Neural cell (in vitro differentiated cells): ENCODE measurements at regions not wholly inside any gene's neighbourhood (a gene's known extent, or its start where the extent isn't known, plus 50 kb on each side); places are given as distances from the start of the nearest gene placed in this dataset.

Experiments used
- H2AFZ ChIP-seq: fragments of 200-600, 300-800 bp; sonication (generic), shearing (Covaris generic); 2 replicates; pipeline ENCODE4 v1.6.0; 2014; ENCODE audit warnings: low read depth, mild to moderate bottlenecking, antibody characterized with exemption, low read length, moderate library complexity
- H3F3A ChIP-seq: fragments of 200-600 bp; shearing (Covaris generic); 2 replicates; pipeline ENCODE4 v1.6.1; 2016; ENCODE audit warnings: mild to moderate bottlenecking, moderate library complexity, mixed read lengths, antibody characterized with exemption, low read length; ENCODE audit not compliant: insufficient read depth, poor library complexity, severe bottlenecking
- H3K27ac ChIP-seq: fragments of 200-600, 300-800 bp; sonication (generic), shearing (Covaris generic); 2 replicates; pipeline ENCODE4 v1.5.1; 2014; ENCODE audit warnings: mild to moderate bottlenecking, low read length, moderate library complexity
- H3K27me3 ChIP-seq: fragments of 300-800, 200-600 bp; sonication (generic), shearing (Covaris generic); 2 replicates; pipeline ENCODE4 v1.6.0; 2014; ENCODE audit warnings: mild to moderate bottlenecking, low read depth, low read length, moderate library complexity; ENCODE audit not compliant: insufficient read depth
- H3K36me3 ChIP-seq: fragments of 300-800, 200-600 bp; sonication (generic), shearing (Covaris generic); 2 replicates; pipeline ENCODE4 v1.5.1; 2014; ENCODE audit warnings: mild to moderate bottlenecking, antibody characterized with exemption, low read length, moderate library complexity; ENCODE audit not compliant: insufficient read depth
- H3K4me2 ChIP-seq: fragments of 300-800, 200-600 bp; sonication (generic), shearing (Covaris generic); 2 replicates; pipeline ENCODE4 v1.6.0; 2014; ENCODE audit warnings: mild to moderate bottlenecking, low read length
- H3K4me3 ChIP-seq: fragments of 300-800, 200-600 bp; sonication (generic), shearing (Covaris generic); 2 replicates; pipeline ENCODE4 v1.5.1; 2014; ENCODE audit warnings: mild to moderate bottlenecking, low read length, moderate library complexity
- H3K79me2 ChIP-seq: fragments of 200-600 bp; shearing (Covaris generic); replicated peaks from 2 replicates; pipeline ENCODE4 v1.6.0; 2014; ENCODE audit warnings: mild to moderate bottlenecking, low read length, moderate library complexity; ENCODE audit not compliant: insufficient read depth
- H3K9ac ChIP-seq: fragments of 300-800, 200-600 bp; sonication (generic), shearing (Covaris generic); 2 replicates; pipeline ENCODE4 v1.6.1; 2016; ENCODE audit warnings: mild to moderate bottlenecking, low read length, mixed read lengths
- H3K9me2 ChIP-seq: fragments of 200-600 bp; shearing (Covaris generic); 2 replicates; pipeline ENCODE4 v1.6.1; 2016; ENCODE audit warnings: mild to moderate bottlenecking, low read length, mixed read lengths; ENCODE audit not compliant: insufficient read depth
- H3K9me3 ChIP-seq: fragments of 200-600, 300-800 bp; sonication (generic), shearing (Covaris generic); 2 replicates; pipeline ENCODE4 v1.6.1; 2016; ENCODE audit warnings: mild to moderate bottlenecking, mixed run types, low read length, moderate library complexity, mixed read lengths
- H4K20me1 ChIP-seq: fragments of 200-600 bp; shearing (Covaris generic); 2 replicates; pipeline ENCODE4 v1.6.1; 2016; ENCODE audit warnings: mild to moderate bottlenecking, mixed run types; ENCODE audit not compliant: insufficient read depth
- EP300 ChIP-seq: fragments of 450-650 bp; conservative IDR thresholded peaks from 2 replicates; pipeline ENCODE4 v1.6.1; 2014; ENCODE audit warnings: antibody characterized with exemption, mild to moderate bottlenecking, moderate library complexity; ENCODE audit not compliant: poor library complexity, severe bottlenecking
- EZH2 ChIP-seq: fragments of 200-600, 300-800 bp; shearing (Covaris generic), sonication (generic); IDR thresholded peaks from 2 replicates; pipeline ENCODE4 v1.6.1; 2014; ENCODE audit warnings: antibody characterized with exemption, low read length, borderline replicate concordance, mild to moderate bottlenecking; ENCODE audit not compliant: insufficient read depth, poor library complexity, severe bottlenecking
- MXI1 ChIP-seq: fragments of 450-650 bp; conservative IDR thresholded peaks from 2 replicates; pipeline ENCODE4 v1.6.1; 2014; ENCODE audit warnings: antibody characterized with exemption, mild to moderate bottlenecking; ENCODE audit not compliant: poor library complexity, severe bottlenecking
- POLR2AphosphoS5 ChIP-seq: IDR thresholded peaks from 2 replicates; pipeline ENCODE4 v1.6.1; 2012
- RAD21 ChIP-seq: fragments of 450-650 bp; conservative IDR thresholded peaks from 2 replicates; pipeline ENCODE4 v1.6.1; 2014; ENCODE audit warnings: antibody characterized with exemption, mild to moderate bottlenecking, moderate library complexity
- SMC3 ChIP-seq: fragments of 450-650 bp; conservative IDR thresholded peaks from 2 replicates; pipeline ENCODE4 v1.6.1; 2014; ENCODE audit warnings: antibody characterized with exemption, mild to moderate bottlenecking, moderate library complexity; ENCODE audit not compliant: poor library complexity
- TAF1 ChIP-seq: IDR thresholded peaks from 2 replicates; pipeline ENCODE4 v1.6.1; 2012; ENCODE audit warnings: low read depth
- TF ChIP-seq, protein P1 (sequence below): IDR thresholded peaks from 2 replicates; pipeline ENCODE4 v1.6.1; 2012; ENCODE audit warnings: borderline replicate concordance
- TF ChIP-seq, protein P2 (sequence below): fragments of 450-650 bp; IDR thresholded peaks from 2 replicates; pipeline ENCODE4 v1.5.1; 2014; ENCODE audit warnings: antibody characterized with exemption, mild to moderate bottlenecking, moderate library complexity; ENCODE audit not compliant: poor library complexity, severe bottlenecking

DNA sequence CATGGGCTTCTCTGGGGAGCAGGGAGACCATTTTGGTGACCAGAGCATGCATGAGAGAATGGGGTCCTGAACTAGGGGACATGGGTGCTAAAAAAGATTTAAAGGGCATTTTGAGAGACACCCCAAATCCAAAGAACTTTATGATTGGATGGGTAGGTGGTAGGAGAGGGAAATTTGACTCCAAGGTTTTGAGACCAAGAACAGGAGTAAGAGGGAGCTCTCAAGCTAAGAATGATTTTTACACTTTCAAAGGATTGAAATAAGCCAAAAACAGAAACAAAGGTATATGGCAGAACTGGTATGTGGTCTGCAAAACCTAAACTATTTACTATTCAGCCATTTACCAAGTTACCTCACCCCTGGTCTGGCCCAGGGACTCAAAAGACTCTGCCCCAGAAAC is 318.2 kb upstream of the CLINT1 start:
- H2AFZ ChIP-seq: no peak overlapping the region
- H3K9me3 ChIP-seq: no peaks in the 10 kb centered on the region
- H3K9me2 ChIP-seq: no peaks in the 10 kb centered on the region
- peak overlapping the region; percentile 94 for H3K27ac ChIP-seq
- no peak overlapping the region for H3K4me2 ChIP-seq
- H3K27me3 ChIP-seq: no peaks in the 10 kb centered on the region
- H4K20me1 ChIP-seq: no peaks in the 10 kb centered on the region
- TF ChIP-seq RAD21: peak; percentile 34
- TF ChIP-seq EZH2: no peak
- H3K36me3 ChIP-seq: no peaks in the 10 kb centered on the region
- H3K4me3 ChIP-seq: no peak overlapping the region
- H3F3A ChIP-seq: peaks cover 9% of the 10 kb centered on the region
- no peaks in the 10 kb centered on the region for H3K79me2 ChIP-seq
- peak overlapping the region; percentile 71 for H3K9ac ChIP-seq

- H3K9me3 ChIP-seq: no peaks in the 10 kb centered on the region
- H3K27me3 ChIP-seq: no peaks in the 10 kb centered on the region
- H4K20me1 ChIP-seq: no peaks in the 10 kb centered on the region
- TF ChIP-seq EP300 (no peak), RAD21 (peak; percentile 43), EZH2 (no peak), SMC3 (peak; percentile 27), TAF1 (no peak), MXI1 (no peak), POLR2AphosphoS5 (no peak)
- TF ChIP-seq, protein P1, sequence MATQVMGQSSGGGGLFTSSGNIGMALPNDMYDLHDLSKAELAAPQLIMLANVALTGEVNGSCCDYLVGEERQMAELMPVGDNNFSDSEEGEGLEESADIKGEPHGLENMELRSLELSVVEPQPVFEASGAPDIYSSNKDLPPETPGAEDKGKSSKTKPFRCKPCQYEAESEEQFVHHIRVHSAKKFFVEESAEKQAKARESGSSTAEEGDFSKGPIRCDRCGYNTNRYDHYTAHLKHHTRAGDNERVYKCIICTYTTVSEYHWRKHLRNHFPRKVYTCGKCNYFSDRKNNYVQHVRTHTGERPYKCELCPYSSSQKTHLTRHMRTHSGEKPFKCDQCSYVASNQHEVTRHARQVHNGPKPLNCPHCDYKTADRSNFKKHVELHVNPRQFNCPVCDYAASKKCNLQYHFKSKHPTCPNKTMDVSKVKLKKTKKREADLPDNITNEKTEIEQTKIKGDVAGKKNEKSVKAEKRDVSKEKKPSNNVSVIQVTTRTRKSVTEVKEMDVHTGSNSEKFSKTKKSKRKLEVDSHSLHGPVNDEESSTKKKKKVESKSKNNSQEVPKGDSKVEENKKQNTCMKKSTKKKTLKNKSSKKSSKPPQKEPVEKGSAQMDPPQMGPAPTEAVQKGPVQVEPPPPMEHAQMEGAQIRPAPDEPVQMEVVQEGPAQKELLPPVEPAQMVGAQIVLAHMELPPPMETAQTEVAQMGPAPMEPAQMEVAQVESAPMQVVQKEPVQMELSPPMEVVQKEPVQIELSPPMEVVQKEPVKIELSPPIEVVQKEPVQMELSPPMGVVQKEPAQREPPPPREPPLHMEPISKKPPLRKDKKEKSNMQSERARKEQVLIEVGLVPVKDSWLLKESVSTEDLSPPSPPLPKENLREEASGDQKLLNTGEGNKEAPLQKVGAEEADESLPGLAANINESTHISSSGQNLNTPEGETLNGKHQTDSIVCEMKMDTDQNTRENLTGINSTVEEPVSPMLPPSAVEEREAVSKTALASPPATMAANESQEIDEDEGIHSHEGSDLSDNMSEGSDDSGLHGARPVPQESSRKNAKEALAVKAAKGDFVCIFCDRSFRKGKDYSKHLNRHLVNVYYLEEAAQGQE: peak; percentile 79
- TF ChIP-seq, protein P2, sequence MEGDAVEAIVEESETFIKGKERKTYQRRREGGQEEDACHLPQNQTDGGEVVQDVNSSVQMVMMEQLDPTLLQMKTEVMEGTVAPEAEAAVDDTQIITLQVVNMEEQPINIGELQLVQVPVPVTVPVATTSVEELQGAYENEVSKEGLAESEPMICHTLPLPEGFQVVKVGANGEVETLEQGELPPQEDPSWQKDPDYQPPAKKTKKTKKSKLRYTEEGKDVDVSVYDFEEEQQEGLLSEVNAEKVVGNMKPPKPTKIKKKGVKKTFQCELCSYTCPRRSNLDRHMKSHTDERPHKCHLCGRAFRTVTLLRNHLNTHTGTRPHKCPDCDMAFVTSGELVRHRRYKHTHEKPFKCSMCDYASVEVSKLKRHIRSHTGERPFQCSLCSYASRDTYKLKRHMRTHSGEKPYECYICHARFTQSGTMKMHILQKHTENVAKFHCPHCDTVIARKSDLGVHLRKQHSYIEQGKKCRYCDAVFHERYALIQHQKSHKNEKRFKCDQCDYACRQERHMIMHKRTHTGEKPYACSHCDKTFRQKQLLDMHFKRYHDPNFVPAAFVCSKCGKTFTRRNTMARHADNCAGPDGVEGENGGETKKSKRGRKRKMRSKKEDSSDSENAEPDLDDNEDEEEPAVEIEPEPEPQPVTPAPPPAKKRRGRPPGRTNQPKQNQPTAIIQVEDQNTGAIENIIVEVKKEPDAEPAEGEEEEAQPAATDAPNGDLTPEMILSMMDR: no peak
- peak overlapping the region; percentile 71 for H3K9ac ChIP-seq
- no peaks in the 10 kb centered on the region for H3K36me3 ChIP-seq
- no peaks in the 10 kb centered on the region for H3K9me2 ChIP-seq
- H3K79me2 ChIP-seq: no peaks in the 10 kb centered on the region
- peak overlapping the region; percentile 94 for H3K27ac ChIP-seq
- no peak overlapping the region for H3K4me2 ChIP-seq
- H3F3A ChIP-seq: peaks cover 9% of the 10 kb centered on the region
- H2AFZ ChIP-seq: peak overlapping the region; percentile 11
- H3K4me3 ChIP-seq: peak overlapping the region; percentile 22
Observed at GRCh38 chr5:158175934-158176481, 317.1 kb upstream of the CLINT1 start.
